ENCODE measurements at regions not wholly inside any gene's neighbourhood (a gene's known extent, or its start where the extent isn't known, plus 50 kb on each side); places are given as distances from the start of the nearest gene placed in this dataset.
"Not testable (repeated sequence)": the region's sequence is repeated elsewhere in the genome, so short reads cannot be mapped to it uniquely, and the experiment has no call there.

DNA sequence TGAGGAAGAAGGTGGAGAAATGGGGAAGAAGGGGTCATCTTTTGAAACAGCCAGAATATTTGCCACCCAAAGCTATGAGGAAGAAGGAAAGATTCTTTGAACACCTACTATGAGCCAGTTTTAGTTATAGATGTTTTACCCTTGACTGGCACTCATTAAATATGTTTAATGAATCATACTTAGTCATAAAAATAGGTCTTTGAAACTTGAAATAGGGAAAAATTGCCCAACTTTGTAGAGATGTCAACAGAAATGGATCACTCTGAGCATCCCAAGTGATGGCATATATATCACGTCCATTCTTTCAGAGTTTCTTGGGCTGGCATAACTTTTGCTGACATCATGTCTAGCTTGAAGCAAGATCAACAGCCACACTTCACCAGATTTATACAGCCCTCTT is 263.5 kb downstream of the RPAP3 start:
- no peak overlapping the region for H3K27ac ChIP-seq
- TF ChIP-seq, protein P1, sequence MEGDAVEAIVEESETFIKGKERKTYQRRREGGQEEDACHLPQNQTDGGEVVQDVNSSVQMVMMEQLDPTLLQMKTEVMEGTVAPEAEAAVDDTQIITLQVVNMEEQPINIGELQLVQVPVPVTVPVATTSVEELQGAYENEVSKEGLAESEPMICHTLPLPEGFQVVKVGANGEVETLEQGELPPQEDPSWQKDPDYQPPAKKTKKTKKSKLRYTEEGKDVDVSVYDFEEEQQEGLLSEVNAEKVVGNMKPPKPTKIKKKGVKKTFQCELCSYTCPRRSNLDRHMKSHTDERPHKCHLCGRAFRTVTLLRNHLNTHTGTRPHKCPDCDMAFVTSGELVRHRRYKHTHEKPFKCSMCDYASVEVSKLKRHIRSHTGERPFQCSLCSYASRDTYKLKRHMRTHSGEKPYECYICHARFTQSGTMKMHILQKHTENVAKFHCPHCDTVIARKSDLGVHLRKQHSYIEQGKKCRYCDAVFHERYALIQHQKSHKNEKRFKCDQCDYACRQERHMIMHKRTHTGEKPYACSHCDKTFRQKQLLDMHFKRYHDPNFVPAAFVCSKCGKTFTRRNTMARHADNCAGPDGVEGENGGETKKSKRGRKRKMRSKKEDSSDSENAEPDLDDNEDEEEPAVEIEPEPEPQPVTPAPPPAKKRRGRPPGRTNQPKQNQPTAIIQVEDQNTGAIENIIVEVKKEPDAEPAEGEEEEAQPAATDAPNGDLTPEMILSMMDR (IDR thresholded peaks at IDR 0.05) = no peak
- no peaks in the 10 kb centered on the region for H3K27me3 ChIP-seq
- H3K4me3 ChIP-seq (ENCODE audit: low read depth in 1 of 2, low read length in 1 of 2) = no peak overlapping the region
- no peaks in the 10 kb centered on the region for H3K36me3 ChIP-seq
- peaks cover 3% of the 10 kb centered on the region for H3K9me3 ChIP-seq
- no peaks in the 10 kb centered on the region for H3K4me1 ChIP-seq (ENCODE audit: control insufficient read depth in 1 of 2, insufficient read depth in 1 of 2, low read depth in 1 of 2, low read length in 1 of 2)

DNA sequence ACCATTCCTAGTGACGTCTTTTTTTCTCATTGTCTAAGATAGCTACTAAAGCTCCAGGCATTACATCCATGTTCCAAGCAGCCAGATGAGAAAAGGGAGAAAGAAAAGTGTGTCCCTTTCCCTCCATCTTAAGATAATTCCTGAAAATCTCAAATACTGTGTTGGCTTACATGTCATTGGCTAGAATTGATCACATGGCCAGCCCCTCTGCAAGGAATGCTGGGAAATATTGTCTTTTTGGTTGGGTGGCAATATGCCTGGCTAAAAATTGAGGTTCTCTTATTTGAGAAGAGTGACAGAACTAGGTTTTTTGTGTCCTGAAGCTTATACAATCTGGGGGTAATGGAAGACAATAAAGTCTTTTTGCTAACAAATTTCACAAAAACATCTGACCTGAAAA is 264.3 kb downstream of the RPAP3 start:
- no peaks in the 10 kb centered on the region for H3K4me1 ChIP-seq (ENCODE audit: control insufficient read depth in 1 of 2, insufficient read depth in 1 of 2, low read depth in 1 of 2, low read length in 1 of 2)
- H3K27ac ChIP-seq = no peak overlapping the region
- no peaks in the 10 kb centered on the region for H3K36me3 ChIP-seq
- no peaks in the 10 kb centered on the region for H3K27me3 ChIP-seq
- peaks cover 3% of the 10 kb centered on the region for H3K9me3 ChIP-seq
- H3K4me3 ChIP-seq (ENCODE audit: low read depth in 1 of 2, low read length in 1 of 2) = no peak overlapping the region
- TF ChIP-seq, protein P1 (IDR thresholded peaks at IDR 0.05) = no peak

GRCh38 chr12:47438175-47438574 is 267.7 kb downstream of the RPAP3 start:
- Histone ChIP-seq H3K27me3 (no peaks in the 10 kb centered on the region), H3K4me3 (ENCODE audit: low read depth in 1 of 2, low read length in 1 of 2) (no peak overlapping the region)
- TF ChIP-seq, protein P1 (IDR thresholded peaks at IDR 0.05) = no peak

DNA sequence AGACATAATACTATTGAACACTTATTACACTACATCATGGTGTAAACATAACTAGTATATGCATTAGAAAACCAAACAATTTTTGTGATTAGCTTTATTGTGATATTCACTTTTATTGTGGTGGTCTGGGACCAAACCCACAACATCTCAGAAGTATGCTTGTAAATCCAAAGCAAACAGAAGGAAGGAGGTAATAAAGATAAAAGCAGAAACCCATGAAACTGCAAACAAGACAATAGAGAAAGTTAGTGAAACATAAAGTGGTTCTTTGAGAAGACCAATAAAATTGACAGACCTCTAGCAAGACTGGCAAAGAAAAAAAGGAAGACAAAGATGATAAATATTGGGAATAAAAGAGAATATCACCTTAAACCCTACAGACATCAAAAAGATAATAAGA is 268.3 kb downstream of the RPAP3 start:
- no peak overlapping the region for H3K4me3 ChIP-seq (ENCODE audit: low read depth in 1 of 2, low read length in 1 of 2)
- H3K9me3 ChIP-seq = no peaks in the 10 kb centered on the region
- TF ChIP-seq, protein P1 (IDR thresholded peaks at IDR 0.05) = no peak
- H3K27me3 ChIP-seq = no peaks in the 10 kb centered on the region
- H3K36me3 ChIP-seq = no peaks in the 10 kb centered on the region
- H3K27ac ChIP-seq = no peak overlapping the region
- H3K4me1 ChIP-seq (ENCODE audit: control insufficient read depth in 1 of 2, insufficient read depth in 1 of 2, low read depth in 1 of 2, low read length in 1 of 2) = no peaks in the 10 kb centered on the region

More at GRCh38 chr12:47438175-47438574, 267.7 kb downstream of the RPAP3 start:
- H3K36me3 ChIP-seq = no peaks in the 10 kb centered on the region
- no peaks in the 10 kb centered on the region for H3K4me1 ChIP-seq (ENCODE audit: control insufficient read depth in 1 of 2, insufficient read depth in 1 of 2, low read depth in 1 of 2, low read length in 1 of 2)
- no peaks in the 10 kb centered on the region for H3K9me3 ChIP-seq
- H3K27ac ChIP-seq = no peak overlapping the region

DNA sequence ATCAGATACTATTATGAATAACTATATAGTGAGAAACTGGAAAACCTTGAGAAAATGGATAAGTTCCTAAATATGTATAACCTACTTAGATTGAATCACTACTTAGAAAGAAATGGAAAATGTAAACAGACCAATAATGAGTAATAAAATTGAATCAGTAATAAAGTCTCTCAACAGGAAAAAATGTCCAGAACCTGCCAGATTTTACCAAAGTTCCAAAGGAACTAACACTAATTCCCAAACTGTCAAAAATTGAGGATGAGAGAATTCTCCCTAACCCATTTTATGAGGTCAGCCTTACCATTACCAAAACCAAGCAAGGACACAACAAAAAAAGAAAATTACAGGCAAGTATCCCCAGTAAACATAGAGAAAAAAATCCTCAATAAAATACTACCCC is 272.0 kb downstream of the RPAP3 start:
- Histone ChIP-seq H3K4me1 (ENCODE audit: control insufficient read depth in 1 of 2, insufficient read depth in 1 of 2, low read depth in 1 of 2, low read length in 1 of 2) (no peaks in the 10 kb centered on the region), H3K4me3 (ENCODE audit: low read depth in 1 of 2, low read length in 1 of 2) (no peak overlapping the region), H3K9me3 (no peaks in the 10 kb centered on the region), H3K27ac (no peak overlapping the region), H3K27me3 (no peaks in the 10 kb centered on the region), H3K36me3 (no peaks in the 10 kb centered on the region)
- TF ChIP-seq, protein P1 (IDR thresholded peaks at IDR 0.05) = no peak

DNA sequence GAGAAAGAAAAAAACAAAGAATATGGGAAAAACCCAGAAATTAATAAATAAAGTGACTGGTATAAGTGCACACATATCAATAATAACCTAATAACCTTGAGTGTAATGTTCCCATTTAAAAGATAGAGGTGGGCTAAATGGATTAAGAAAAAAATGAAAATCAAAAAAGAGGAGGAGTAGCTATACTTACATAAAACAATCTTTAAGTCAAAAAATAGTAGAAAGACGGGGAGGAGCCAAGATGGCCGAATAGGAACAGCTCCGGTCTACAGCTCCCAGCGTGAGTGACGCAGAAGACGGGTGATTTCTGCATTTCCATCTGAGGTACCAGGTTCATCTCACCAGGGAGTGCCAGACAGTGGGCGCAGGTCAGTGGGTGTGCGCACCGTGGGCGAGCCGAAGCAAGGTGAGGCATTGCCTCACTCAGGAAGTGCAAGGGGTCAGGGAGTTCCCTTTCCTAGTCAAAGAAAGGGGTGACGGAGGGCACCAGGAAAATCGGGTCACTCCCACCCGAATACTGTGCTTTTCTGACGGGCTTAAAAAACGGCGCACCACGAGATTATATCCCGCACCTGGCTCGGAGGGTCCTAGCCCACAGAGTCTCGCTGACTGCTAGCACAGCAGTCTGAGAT is 279.0 kb downstream of the RPAP3 start:
- H3K4me3 ChIP-seq (ENCODE audit: low read depth in 1 of 2, low read length in 1 of 2); H3K27me3 ChIP-seq; H3K9me3 ChIP-seq; H3K36me3 ChIP-seq; H3K4me1 ChIP-seq (ENCODE audit: control insufficient read depth in 1 of 2, insufficient read depth in 1 of 2, low read depth in 1 of 2, low read length in 1 of 2); H3K27ac ChIP-seq: not testable (repeated sequence)

All from neutrophil (primary cell).